ENCODE measurements at regions not wholly inside any gene's neighbourhood (a gene's known extent, or its start where the extent isn't known, plus 50 kb on each side); places are given as distances from the start of the nearest gene placed in this dataset.
A peak's percentile ranks its signal among the peaks of the same experiment; 100 is the strongest.

- TF ChIP-seq CTCF (conservative IDR thresholded peaks at IDR 0.05; ENCODE audit: low read depth, low read length): no peak
- H3K4me3 ChIP-seq (ENCODE audit: low read depth, low read length): no peak overlapping the region
- DNase-seq (ENCODE audit: low read depth): no peak
These were observed 268.6 kb downstream of the FOXA2 start for GRCh38 chr20:22315771-22316170.

- no peak for TF ChIP-seq CTCF (conservative IDR thresholded peaks at IDR 0.05; ENCODE audit: low read depth, low read length)
- no peak overlapping the region for H3K4me3 ChIP-seq (ENCODE audit: low read depth, low read length)
- no peak for DNase-seq (ENCODE audit: low read depth)
These were observed 269.3 kb downstream of the FOXA2 start for GRCh38 chr20:22315073-22315472.

- DNase-seq (ENCODE audit: low read depth): peak; percentile 65
- no peak overlapping the region for H3K4me3 ChIP-seq (ENCODE audit: low read depth, low read length)
- peak; percentile 78 for TF ChIP-seq CTCF (conservative IDR thresholded peaks at IDR 0.05; ENCODE audit: low read depth, low read length)
These were observed 271.5 kb downstream of the FOXA2 start for GRCh38 chr20:22312744-22313346.

GRCh38 chr20:22308934-22309333 lies 275.4 kb downstream of the FOXA2 start:
- TF ChIP-seq CTCF (conservative IDR thresholded peaks at IDR 0.05; ENCODE audit: low read depth, low read length): no peak
- H3K4me3 ChIP-seq (ENCODE audit: low read depth, low read length): no peak overlapping the region
- DNase-seq (ENCODE audit: low read depth): no peak

GRCh38 chr20:22307409-22307808 lies 277.0 kb downstream of the FOXA2 start:
- no peak for TF ChIP-seq CTCF (conservative IDR thresholded peaks at IDR 0.05; ENCODE audit: low read depth, low read length)
- H3K4me3 ChIP-seq (ENCODE audit: low read depth, low read length): no peak overlapping the region
- DNase-seq (ENCODE audit: low read depth): no peak

- DNase-seq (ENCODE audit: low read depth): no peak
- TF ChIP-seq CTCF (conservative IDR thresholded peaks at IDR 0.05; ENCODE audit: low read depth, low read length): no peak
- H3K4me3 ChIP-seq (ENCODE audit: low read depth, low read length): no peak overlapping the region
These were observed 279.0 kb downstream of the FOXA2 start for GRCh38 chr20:22305381-22305780.

GRCh38 chr20:22303523-22303922 lies 280.8 kb downstream of the FOXA2 start:
- TF ChIP-seq CTCF (conservative IDR thresholded peaks at IDR 0.05; ENCODE audit: low read depth, low read length): peak; percentile 2
- DNase-seq (ENCODE audit: low read depth): no peak
- H3K4me3 ChIP-seq (ENCODE audit: low read depth, low read length): no peak overlapping the region
